ENCODE measurements at regions not wholly inside any gene's neighbourhood (a gene's known extent, or its start where the extent isn't known, plus 50 kb on each side); places are given as distances from the start of the nearest gene placed in this dataset.

- H3K4me3 ChIP-seq (ENCODE audit: low read depth, low read length) = no peak overlapping the region
- no peaks in the 10 kb centered on the region for H3K4me1 ChIP-seq (ENCODE audit: control insufficient read depth, insufficient read depth, low read length)
- no peak for TF ChIP-seq SP7 (tag by site-specific recombination; IDR thresholded peaks at IDR 0.05)
- no peak for TF ChIP-seq GLIS2 (tag by site-specific recombination; IDR thresholded peaks at IDR 0.05)
- TF ChIP-seq PRDM10 (tag by site-specific recombination; IDR thresholded peaks at IDR 0.05) = no peak
- no peak for TF ChIP-seq ZNF624 (tag by site-specific recombination; IDR thresholded peaks at IDR 0.05)
- no peak for TF ChIP-seq ZNF366 (tag by site-specific recombination; conservative IDR thresholded peaks at IDR 0.05)
- TF ChIP-seq HOXD13 (CRISPR knock-in tag; IDR thresholded peaks at IDR 0.05; ENCODE audit: borderline replicate concordance) = no peak
- no peak for TF ChIP-seq ZNF121 (tag by site-specific recombination; IDR thresholded peaks at IDR 0.05)
- TF ChIP-seq ZNF335 (tag by site-specific recombination; conservative IDR thresholded peaks at IDR 0.05) = no peak
- no peak for TF ChIP-seq ZNF26 (tag by site-specific recombination; IDR thresholded peaks at IDR 0.05)
- no peak for TF ChIP-seq ZNF623 (tag by site-specific recombination; IDR thresholded peaks at IDR 0.05)
- TF ChIP-seq ZBTB21 (tag by site-specific recombination; IDR thresholded peaks at IDR 0.05) = no peak
- TF ChIP-seq YY1 (tag by site-specific recombination; IDR thresholded peaks at IDR 0.05) = no peak
- no peak for TF ChIP-seq ZNF433 (tag by site-specific recombination; IDR thresholded peaks at IDR 0.05; ENCODE audit: low read depth)
- no peak for TF ChIP-seq ZNF391 (tag by site-specific recombination; IDR thresholded peaks at IDR 0.05; ENCODE audit: borderline replicate concordance, low read depth)
- no peak for TF ChIP-seq ZNF544 (tag by site-specific recombination; IDR thresholded peaks at IDR 0.05)
- no peak for TF ChIP-seq ZNF645 (tag by site-specific recombination; IDR thresholded peaks at IDR 0.05)
- no peak for TF ChIP-seq ZNF521 (tag by site-specific recombination; IDR thresholded peaks at IDR 0.05)
- no peak for TF ChIP-seq PRDM4 (tag by site-specific recombination; IDR thresholded peaks at IDR 0.05)
- no peak for TF ChIP-seq ZNF311 (tag by site-specific recombination; IDR thresholded peaks at IDR 0.05; ENCODE audit: borderline replicate concordance)
- no peak overlapping the region for H3K27ac ChIP-seq (ENCODE audit: extremely low read depth, low read depth, low read length)
- H3K9me3 ChIP-seq (ENCODE audit: control insufficient read depth, insufficient read depth, low read depth, low read length) = no peaks in the 10 kb centered on the region
- ChIA-PET CTCF (no interaction called here), POLR2A (interaction anchor here (0.6 kb wide), 1 partner anchor 17 kb away, joined by 4 read pairs; no protein-coding TSS in a partner anchor)
- H3K36me3 ChIP-seq (ENCODE audit: control insufficient read depth in 2 of 2, insufficient read depth in 1 of 2, low read length in 2 of 2) = no peaks in the 10 kb centered on the region
Measured at GRCh38 chr9:120080849-120081248, 499.1 kb downstream of the CDK5RAP2 start.

Data from HEK293 (cell line).